GM21390 (cell line): ENCODE measurements at regions not wholly inside any gene's neighbourhood (a gene's known extent, or its start where the extent isn't known, plus 50 kb on each side); places are given as distances from the start of the nearest gene placed in this dataset.

Source experiments
- ATAC-seq: cut with Tn5 transposase; IDR thresholded peaks from one replicate; pipeline ENCODE4 v1.9.1; 2021; ENCODE audit not compliant: unreplicated experiment

GRCh38 chrX:51798701-51799100, 55.5 kb downstream of the GSPT2 start:
- no peak for ATAC-seq

GRCh38 chrX:51802917-51803688, 59.9 kb downstream of the GSPT2 start:
- ATAC-seq, result peak; percentile 91

DNA sequence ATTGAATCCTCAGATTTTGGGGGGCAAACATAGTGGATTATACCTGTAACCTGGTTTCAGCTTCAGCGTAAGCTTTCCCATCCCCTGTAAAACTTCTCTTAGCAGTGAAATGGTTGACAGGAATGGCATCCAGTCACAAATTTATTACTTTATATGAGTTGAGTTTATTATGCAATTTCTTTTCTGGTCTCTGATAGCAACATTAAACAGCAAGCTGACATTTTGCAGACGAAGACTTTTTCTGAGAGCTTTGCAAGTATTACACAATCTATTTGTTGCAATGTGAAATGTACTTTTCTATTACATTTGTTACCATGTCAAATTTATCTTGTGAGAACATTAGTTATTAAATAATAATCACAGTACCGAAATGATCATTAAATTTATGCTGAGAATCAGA, 60.6 kb downstream of the GSPT2 start:
- no peak for ATAC-seq

DNA sequence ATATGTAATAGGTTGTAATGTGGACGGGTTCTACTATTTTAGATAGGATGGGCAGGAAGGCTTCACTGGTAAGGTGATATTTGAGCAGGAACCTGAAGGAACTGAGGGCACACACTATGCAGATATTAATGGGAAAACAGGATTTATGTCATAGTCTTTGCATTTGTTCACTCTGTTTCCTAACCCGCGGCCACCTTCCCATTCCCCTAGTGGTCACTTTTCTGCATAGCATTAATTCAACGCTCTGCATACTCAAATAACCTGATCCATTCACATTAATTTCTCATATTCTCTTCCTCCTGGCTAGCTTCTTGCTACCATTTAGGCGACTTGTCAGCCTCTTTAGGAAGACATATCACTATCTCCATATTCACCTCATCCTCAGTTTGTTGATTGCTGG, 61.5 kb downstream of the GSPT2 start:
- no peak for ATAC-seq

DNA sequence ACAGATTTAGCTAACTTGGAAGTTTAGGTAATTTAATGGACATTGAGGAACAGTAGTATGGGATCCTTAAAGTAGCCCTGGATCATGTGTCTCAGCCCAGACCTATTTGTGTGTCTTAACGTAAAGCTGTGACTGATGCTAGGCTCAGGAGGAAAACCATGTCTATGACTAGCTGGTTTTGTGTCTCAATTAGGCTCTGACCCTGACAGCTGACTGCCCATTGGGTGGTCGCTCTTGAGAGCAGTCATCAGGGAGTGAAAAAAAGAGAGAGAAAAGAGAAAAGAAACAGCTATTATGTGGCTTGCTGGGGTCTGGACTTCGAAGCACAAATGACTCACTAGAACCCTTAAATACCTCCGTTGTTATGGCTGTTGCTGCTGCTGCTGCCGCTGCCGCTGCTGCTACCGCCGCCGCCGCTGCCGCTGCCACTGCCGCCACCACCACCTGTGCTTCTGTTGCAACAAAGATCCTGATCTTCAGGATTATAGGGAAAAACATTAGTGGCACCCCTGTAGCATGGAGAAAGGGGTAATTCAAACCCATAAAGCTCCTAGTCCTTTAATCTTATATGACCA, 70.7 kb downstream of the GSPT2 start:
- ATAC-seq, result no peak

GRCh38 chrX:51824061-51824460, 69.4 kb upstream of the MAGED1 start:
- ATAC-seq, result no peak

DNA sequence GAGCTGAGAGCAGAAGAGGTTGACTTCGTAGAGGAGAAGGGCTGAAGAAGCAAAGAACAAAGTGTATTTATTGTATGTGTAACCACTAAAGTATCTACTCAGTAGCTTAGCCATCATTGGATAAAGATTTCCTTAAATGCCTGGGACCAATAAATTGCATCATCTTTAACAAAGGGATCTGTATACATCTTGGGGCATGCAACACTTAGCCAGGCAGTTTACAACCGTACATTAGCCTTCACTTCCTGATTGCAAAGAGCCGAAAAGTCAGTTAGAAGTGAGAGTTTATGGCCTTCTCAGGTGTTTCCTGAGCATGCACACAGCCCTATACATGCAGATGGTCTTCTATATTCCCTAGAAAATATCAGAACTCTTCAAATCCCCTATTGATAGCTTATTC, 68.0 kb upstream of the MAGED1 start:
- ATAC-seq, result no peak

DNA sequence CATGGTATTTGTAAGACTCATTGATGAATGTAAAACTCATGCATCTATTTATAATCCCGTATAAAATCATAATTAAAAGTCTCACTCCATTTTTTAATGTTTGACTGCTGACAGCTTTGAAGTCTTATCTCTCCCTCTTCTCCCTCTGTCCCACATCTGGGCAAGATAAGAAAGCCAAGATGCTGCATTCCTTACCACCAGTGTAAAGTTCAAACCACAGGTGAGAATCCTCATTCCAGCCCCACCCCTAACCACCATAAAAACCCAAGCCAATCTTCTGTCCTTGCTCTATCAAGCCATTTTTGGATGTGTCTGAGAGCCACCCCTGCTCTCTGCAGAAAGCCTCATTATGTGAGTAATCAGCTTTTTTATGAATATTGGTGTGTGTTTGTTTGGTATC, 59.3 kb upstream of the MAGED1 start:
- ATAC-seq, result no peak

DNA sequence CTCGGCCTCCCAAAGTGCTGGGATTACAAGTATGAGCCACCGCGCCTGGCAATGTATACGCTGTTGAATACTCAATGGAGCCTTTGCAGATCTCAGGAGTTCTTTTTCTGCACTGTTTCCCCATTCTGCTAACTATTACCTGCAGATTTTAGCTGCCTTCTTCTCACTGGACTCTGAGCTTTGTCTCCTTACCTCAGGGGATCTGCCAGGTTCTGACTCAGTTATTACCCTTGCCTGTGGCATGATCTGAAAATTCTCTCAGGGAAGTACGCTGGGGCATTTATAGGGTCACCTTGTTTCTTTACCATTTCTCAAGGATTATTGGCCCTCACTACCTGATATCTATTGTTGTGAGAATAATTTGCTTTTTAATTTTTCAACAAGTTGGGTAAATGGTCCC, 56.6 kb upstream of the MAGED1 start:
- ATAC-seq, result no peak

GRCh38 chrX:51837451-51837850, 56.0 kb upstream of the MAGED1 start:
- ATAC-seq, result no peak

GRCh38 chrX:51837921-51838320, 55.5 kb upstream of the MAGED1 start:
- ATAC-seq, result no peak
